Umbilical cord (tissue), 1 donor: ENCODE measurements at regions not wholly inside any gene's neighbourhood (a gene's known extent, or its start where the extent isn't known, plus 50 kb on each side); places are given as distances from the start of the nearest gene placed in this dataset.
"Not testable (repeated sequence)": the region's sequence is repeated elsewhere in the genome, so short reads cannot be mapped to it uniquely, and the experiment has no call there.

ENCODE experiments used
- DNase-seq: peaks from one replicate; pipeline ENCODE4 v3.0.0-alpha.2; 2015; ENCODE audit warnings: low spot score

DNA sequence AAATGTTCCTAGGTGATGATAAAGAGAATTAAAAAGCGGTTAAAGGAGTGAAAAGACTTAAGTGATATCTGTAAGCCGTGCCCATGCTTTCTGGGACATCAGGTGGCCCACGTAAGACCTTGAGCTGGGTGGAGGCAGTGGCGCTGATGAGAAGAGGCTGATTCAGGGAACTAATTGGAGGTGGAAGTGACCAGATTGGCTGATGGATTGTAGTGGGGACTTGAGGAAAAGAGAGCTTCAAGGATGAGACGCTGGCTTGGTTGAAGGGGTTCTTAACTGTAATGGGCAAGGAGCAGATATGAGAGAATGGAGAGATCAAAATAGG, 69.1 kb upstream of the EP300 start:
- no peak for DNase-seq

DNA sequence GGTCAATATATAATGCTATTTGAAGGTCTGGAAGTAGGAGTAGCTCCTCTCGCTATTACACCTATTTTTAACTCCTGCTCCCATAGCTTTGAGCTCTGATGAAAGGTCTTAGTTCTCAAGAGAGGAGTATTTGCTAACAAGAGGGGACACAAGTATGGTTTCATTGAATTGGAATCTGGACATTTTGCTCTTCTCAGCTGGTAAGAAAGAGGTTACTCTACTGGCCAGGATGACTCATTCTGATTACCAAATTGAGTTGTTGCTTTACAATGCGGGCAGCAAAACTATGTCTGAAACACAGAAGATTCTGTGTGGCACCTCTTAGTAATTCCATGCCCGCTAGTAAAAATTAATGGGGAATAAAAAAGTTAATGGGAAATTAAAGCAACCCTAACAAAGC, 63.6 kb upstream of the EP300 start:
- DNase-seq: peak; percentile 40

DNA sequence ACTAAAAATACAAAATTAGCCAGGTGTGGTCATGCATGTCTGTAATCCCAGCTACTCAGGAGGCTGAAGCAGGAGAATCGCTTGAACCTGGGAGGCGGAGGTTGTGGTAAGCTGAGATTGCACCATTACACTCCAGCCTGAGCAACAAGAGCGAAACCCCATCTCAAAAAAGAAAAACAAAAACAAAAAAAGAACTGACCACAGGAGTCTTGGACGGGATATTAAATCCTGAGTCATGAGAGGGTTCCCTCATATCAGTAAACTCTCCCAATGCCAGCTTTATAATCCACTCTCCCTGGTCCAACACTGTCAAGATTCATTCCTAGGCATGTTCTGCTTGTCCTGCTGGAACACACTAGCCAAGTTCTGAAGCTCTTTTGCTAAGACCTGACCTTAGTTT, 61.5 kb upstream of the EP300 start:
- no peak for DNase-seq

DNA sequence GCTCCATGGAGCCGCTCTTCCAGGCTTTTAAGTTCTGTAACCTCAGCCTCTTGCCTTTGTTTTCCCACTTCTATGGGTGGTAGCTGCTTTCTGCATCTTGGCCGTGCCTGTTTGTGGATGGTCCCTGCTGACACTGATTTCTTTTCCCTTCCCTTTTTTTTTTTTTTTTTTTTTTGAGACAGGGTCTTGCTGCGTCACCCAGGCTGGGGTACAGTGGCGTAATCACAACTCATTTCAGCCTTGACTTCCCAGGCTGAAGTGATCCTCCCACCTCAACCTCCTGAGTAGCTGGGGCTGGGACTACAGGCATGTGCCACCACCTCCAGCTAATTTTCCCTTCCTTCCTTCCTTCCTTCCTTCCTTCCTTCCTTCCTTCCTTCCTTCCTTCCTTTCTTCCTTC, 57.7 kb upstream of the EP300 start:
- no peak for DNase-seq

DNA sequence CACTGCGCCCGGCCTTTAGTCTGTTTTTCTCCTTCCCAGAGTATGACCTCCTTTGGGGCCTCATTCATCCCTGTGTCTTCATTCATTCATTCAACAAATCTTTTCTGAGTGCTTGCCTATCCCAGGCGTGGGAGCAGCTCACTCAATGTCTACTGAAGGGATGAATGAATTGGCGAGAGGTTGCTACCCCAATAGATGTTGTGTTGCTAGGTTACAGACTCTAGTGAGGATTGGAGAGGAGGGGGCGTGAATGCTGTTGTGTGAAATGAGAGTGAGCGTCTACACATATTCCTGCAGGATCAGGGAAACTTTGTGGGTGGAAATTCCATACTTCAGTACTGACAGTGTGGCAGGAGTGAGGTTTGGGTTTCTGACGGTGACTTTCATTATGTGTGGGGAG, 55.5 kb upstream of the EP300 start:
- no peak for DNase-seq

GRCh38 chr22:41038732-41039131, 53.7 kb upstream of the EP300 start:
- DNase-seq: no peak

- DNase-seq: not testable (repeated sequence)
Measured at GRCh38 chr22:41039641-41040040, 52.8 kb upstream of the EP300 start.

GRCh38 chr22:41040483-41040882, 51.9 kb upstream of the EP300 start:
- no peak for DNase-seq

GRCh38 chr22:41041532-41041931, 50.9 kb upstream of the EP300 start:
- DNase-seq: no peak
